ENCODE measurements at regions not wholly inside any gene's neighbourhood (a gene's known extent, or its start where the extent isn't known, plus 50 kb on each side); places are given as distances from the start of the nearest gene placed in this dataset.

DNA sequence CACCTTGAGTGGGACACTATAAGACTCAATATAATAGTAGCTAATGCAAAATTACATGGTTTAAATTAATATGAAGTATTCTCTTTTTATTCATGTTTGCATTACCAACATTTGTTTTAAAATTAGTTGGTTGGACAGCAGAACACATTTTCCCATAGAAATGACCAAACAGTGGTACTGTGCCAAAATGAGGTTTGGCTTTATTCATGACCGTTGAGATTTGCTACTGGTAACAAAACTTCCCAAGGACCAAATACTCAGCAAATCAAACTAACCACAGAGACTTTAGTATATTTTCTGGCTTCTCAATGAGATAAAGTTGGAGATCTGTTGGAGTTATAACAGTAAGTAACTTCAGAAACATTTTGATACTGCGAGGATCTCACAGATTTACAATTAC, 637.8 kb upstream of the MEF2C start:
- no peaks in the 10 kb centered on the region for H3K27me3 ChIP-seq (replicated peaks; ENCODE audit: control insufficient read depth, insufficient read depth, low read length)
- TF ChIP-seq, protein P1, sequence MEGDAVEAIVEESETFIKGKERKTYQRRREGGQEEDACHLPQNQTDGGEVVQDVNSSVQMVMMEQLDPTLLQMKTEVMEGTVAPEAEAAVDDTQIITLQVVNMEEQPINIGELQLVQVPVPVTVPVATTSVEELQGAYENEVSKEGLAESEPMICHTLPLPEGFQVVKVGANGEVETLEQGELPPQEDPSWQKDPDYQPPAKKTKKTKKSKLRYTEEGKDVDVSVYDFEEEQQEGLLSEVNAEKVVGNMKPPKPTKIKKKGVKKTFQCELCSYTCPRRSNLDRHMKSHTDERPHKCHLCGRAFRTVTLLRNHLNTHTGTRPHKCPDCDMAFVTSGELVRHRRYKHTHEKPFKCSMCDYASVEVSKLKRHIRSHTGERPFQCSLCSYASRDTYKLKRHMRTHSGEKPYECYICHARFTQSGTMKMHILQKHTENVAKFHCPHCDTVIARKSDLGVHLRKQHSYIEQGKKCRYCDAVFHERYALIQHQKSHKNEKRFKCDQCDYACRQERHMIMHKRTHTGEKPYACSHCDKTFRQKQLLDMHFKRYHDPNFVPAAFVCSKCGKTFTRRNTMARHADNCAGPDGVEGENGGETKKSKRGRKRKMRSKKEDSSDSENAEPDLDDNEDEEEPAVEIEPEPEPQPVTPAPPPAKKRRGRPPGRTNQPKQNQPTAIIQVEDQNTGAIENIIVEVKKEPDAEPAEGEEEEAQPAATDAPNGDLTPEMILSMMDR (IDR thresholded peaks at IDR 0.05; ENCODE audit: insufficient read depth, low read length, poor library complexity, severe bottlenecking), result no peak
- H3K4me3 ChIP-seq (replicated peaks; ENCODE audit: low read depth, low read length), result no peak overlapping the region
- no peak for DNase-seq (ENCODE audit: extremely low read depth, insufficient read length)
- no peaks in the 10 kb centered on the region for H3K36me3 ChIP-seq (ENCODE audit: control insufficient read depth, insufficient read depth, low read length)

DNA sequence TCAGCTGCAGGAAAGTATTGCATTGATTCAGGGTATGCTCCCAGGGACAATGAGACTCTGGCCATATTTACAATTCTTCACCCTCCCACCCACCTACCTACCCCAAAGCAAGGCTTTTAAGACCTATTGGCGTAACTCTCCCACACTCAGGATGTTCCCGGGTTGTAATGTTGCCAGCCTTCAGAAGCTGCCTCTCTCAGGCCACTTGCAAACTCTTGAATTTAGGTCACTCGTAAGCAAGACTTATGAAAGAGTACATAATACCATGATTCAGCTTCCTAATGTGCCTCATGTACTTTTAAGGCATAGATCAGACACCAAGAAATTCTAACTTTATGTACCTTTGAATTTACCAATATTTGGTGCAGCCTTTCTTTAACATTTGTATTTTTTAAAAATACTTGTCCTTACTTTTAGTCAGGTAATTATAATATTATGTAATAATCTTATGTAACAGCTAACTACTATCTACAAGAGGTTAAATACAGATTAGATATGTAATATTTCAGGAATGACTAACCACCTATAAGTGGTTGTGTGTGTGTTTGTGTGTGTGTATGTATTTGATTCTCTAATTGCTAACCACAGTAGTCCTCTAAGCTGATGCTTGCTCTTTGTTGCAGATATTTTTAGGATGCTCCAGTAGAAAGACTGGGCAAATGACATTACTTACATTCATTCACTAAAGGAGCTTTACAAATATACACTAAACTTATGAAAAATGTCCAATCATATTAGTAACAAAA, 630.5 kb upstream of the MEF2C start:
- no peaks in the 10 kb centered on the region for H3K36me3 ChIP-seq (ENCODE audit: control insufficient read depth, insufficient read depth, low read length)
- no peaks in the 10 kb centered on the region for H3K27me3 ChIP-seq (replicated peaks; ENCODE audit: control insufficient read depth, insufficient read depth, low read length)
- no peak overlapping the region for H3K4me3 ChIP-seq (replicated peaks; ENCODE audit: low read depth, low read length)
- TF ChIP-seq, protein P1 (IDR thresholded peaks at IDR 0.05; ENCODE audit: insufficient read depth, low read length, poor library complexity, severe bottlenecking), result no peak
- no peak for DNase-seq (ENCODE audit: extremely low read depth, insufficient read length)

DNA sequence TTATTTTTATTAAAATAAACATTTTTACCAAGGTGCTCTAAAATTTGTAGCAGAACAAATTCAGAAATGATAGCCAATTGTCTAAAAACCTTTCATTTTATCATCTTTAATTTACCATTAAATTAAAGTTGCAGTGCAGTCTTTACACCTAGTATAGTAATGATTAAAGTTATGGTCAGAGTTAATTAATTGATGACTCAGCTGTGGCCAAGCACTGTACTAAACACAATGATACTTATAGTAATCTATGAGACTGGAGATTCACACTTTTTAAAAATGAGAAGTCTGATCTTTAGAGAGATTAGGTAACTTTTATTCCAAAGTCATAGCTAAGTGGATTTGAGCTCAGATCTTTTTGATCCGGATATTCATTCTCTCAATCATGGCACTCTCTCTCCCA, 621.1 kb upstream of the MEF2C start:
- Histone ChIP-seq H3K27me3 (replicated peaks; ENCODE audit: control insufficient read depth, insufficient read depth, low read length) (no peaks in the 10 kb centered on the region), H3K36me3 (ENCODE audit: control insufficient read depth, insufficient read depth, low read length) (no peaks in the 10 kb centered on the region), H3K4me3 (replicated peaks; ENCODE audit: low read depth, low read length) (no peak overlapping the region)
- no peak for DNase-seq (ENCODE audit: extremely low read depth, insufficient read length)
- TF ChIP-seq, protein P1 (IDR thresholded peaks at IDR 0.05; ENCODE audit: insufficient read depth, low read length, poor library complexity, severe bottlenecking), result no peak

DNA sequence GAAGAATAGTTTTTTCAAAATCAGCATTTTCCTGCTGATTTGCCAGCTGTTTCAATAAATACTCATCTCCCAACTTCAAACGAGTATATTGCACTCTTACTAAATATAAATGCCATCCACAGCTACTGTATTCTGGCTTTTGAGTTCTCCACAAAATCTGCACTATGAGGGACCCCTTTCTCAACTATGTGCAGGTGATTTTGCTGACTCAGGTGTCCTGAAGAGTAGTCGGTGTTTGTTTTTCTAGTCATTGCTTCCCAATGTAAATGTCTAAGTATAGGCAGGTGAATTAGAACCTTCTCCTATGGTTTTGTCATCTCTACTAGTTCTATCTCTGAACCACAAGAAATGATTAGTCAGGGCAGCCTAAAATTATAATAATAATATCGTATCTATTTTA, 616.8 kb upstream of the MEF2C start:
- DNase-seq (ENCODE audit: extremely low read depth, insufficient read length), result no peak
- Histone ChIP-seq H3K4me3 (replicated peaks; ENCODE audit: low read depth, low read length) (no peak overlapping the region), H3K27me3 (replicated peaks; ENCODE audit: control insufficient read depth, insufficient read depth, low read length) (no peaks in the 10 kb centered on the region), H3K36me3 (ENCODE audit: control insufficient read depth, insufficient read depth, low read length) (no peaks in the 10 kb centered on the region)
- TF ChIP-seq, protein P1 (IDR thresholded peaks at IDR 0.05; ENCODE audit: insufficient read depth, low read length, poor library complexity, severe bottlenecking), result no peak

DNA sequence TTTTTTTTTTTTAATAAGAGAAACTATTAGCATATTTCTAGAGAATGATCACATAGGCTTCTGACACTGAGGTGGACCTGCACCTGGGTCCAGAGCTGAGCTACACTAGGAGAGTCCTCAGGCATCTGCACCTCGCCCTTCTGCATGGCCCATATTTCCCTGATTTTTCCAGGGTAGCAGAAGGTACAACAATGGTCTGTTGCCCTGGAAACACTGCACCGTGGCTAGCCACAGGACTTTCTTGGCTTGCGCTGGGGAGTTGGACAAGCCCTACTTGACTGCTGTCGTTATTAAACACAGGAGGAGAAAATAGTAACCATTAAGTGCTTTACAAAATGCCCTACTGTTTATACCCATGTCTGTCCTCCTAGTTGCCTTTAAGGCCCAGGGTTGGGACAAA, 615.7 kb upstream of the MEF2C start:
- Histone ChIP-seq H3K27me3 (replicated peaks; ENCODE audit: control insufficient read depth, insufficient read depth, low read length) (no peaks in the 10 kb centered on the region), H3K36me3 (ENCODE audit: control insufficient read depth, insufficient read depth, low read length) (no peaks in the 10 kb centered on the region), H3K4me3 (replicated peaks; ENCODE audit: low read depth, low read length) (no peak overlapping the region)
- no peak for DNase-seq (ENCODE audit: extremely low read depth, insufficient read length)
- TF ChIP-seq, protein P1 (IDR thresholded peaks at IDR 0.05; ENCODE audit: insufficient read depth, low read length, poor library complexity, severe bottlenecking), result no peak

DNA sequence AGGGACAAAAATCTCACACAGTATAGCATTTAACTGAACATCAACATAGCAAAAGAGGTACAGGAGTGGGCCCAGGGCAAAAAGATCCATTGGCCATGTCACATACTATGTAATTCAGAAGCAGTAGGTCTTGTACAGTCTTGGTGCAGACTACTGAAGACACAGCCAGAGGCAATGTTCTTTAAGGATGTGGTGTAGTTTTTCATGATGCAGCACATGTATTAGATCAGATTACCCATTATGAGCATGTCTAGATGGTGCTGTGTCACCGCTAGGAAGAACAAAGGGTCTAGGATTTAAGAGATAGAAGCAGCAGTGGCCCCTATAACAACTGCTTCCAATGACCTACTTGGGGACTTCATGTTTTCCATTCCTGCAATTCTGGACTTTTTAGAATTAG, 610.4 kb upstream of the MEF2C start:
- H3K4me3 ChIP-seq (replicated peaks; ENCODE audit: low read depth, low read length), result no peak overlapping the region
- H3K27me3 ChIP-seq (replicated peaks; ENCODE audit: control insufficient read depth, insufficient read depth, low read length), result no peaks in the 10 kb centered on the region
- H3K36me3 ChIP-seq (ENCODE audit: control insufficient read depth, insufficient read depth, low read length), result no peaks in the 10 kb centered on the region
- DNase-seq (ENCODE audit: extremely low read depth, insufficient read length), result no peak
- TF ChIP-seq, protein P1 (IDR thresholded peaks at IDR 0.05; ENCODE audit: insufficient read depth, low read length, poor library complexity, severe bottlenecking), result no peak
